GM10266 (cell line): ENCODE measurements at regions not wholly inside any gene's neighbourhood (a gene's known extent, or its start where the extent isn't known, plus 50 kb on each side); places are given as distances from the start of the nearest gene placed in this dataset.
"Not testable (repeated sequence)": the region's sequence is repeated elsewhere in the genome, so short reads cannot be mapped to it uniquely, and the experiment has no call there.

Experiments
- DNase-seq: peaks from one replicate; pipeline ENCODE4 v3.0.0; 2012; ENCODE audit errors: extremely low spot score
- TF ChIP-seq, protein P1 (sequence below): IDR thresholded peaks from 2 replicates; pipeline ENCODE4 v1.5.1; 2012; ENCODE audit warnings: mild to moderate bottlenecking, low read depth; ENCODE audit not compliant: control insufficient read depth, insufficient read depth; ENCODE audit errors: missing control alignments

DNA sequence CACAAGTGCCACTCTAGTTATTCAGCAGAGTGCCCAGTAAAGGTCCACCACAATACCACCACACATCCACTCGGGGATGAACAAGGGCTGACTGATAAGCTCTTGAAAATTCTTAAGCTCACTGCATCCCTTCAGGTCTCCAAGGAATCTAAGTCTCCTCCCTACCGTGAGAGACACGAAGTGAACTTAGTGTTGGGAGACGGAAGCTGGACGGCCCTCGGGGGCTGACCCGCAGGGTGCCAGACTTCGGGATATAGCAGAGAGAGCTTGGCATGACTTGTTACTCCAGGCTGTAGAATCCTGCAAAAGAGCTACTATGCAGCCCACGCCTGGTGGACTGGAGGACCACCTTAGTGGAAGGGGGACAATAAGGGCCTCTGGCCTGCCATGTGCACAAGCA, 75.1 kb downstream of the LYZL1 start:
- not testable (repeated sequence) for DNase-seq

DNA sequence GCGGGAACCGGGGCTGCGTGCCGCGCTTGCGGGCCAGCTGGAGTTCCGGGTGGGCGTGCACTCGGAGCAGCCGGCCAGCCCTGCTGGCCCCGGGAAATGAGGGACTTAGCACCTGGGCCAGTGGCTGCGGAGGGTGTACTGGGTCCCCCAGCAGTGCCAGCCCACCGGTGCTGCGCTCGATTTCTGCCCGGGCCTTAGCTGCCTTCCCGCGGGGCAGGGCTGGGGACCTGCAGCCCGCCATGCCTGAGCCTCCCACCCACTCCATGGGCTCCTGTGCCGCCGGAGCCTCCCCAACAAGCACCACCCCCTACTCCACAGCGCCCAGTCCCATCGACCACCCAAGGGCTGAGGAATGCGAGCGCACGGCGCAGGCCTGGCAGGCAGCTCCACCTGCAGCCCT, 77.3 kb downstream of the LYZL1 start:
- not testable (repeated sequence) for DNase-seq

DNA sequence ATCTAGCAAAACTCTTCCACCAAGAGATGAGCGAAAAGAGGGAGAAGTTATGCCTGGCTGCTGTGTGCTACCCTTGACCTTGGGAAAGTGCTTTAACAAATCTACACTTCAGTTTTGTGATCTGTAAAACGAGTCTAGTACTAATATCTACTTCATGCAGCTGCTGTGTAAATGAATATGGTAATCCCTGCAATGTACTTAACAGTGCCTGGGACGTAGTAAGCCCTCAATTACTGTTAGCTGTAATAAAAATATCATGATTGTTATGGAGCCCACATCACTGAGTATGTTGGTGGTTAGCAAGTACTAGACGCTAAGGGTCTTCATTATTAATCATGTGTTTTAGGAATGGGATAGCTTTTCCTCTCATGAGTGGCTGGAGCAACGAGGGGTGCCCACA, 80.5 kb downstream of the LYZL1 start:
- no peak for DNase-seq
- TF ChIP-seq, protein P1, sequence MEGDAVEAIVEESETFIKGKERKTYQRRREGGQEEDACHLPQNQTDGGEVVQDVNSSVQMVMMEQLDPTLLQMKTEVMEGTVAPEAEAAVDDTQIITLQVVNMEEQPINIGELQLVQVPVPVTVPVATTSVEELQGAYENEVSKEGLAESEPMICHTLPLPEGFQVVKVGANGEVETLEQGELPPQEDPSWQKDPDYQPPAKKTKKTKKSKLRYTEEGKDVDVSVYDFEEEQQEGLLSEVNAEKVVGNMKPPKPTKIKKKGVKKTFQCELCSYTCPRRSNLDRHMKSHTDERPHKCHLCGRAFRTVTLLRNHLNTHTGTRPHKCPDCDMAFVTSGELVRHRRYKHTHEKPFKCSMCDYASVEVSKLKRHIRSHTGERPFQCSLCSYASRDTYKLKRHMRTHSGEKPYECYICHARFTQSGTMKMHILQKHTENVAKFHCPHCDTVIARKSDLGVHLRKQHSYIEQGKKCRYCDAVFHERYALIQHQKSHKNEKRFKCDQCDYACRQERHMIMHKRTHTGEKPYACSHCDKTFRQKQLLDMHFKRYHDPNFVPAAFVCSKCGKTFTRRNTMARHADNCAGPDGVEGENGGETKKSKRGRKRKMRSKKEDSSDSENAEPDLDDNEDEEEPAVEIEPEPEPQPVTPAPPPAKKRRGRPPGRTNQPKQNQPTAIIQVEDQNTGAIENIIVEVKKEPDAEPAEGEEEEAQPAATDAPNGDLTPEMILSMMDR, result no peak

DNA sequence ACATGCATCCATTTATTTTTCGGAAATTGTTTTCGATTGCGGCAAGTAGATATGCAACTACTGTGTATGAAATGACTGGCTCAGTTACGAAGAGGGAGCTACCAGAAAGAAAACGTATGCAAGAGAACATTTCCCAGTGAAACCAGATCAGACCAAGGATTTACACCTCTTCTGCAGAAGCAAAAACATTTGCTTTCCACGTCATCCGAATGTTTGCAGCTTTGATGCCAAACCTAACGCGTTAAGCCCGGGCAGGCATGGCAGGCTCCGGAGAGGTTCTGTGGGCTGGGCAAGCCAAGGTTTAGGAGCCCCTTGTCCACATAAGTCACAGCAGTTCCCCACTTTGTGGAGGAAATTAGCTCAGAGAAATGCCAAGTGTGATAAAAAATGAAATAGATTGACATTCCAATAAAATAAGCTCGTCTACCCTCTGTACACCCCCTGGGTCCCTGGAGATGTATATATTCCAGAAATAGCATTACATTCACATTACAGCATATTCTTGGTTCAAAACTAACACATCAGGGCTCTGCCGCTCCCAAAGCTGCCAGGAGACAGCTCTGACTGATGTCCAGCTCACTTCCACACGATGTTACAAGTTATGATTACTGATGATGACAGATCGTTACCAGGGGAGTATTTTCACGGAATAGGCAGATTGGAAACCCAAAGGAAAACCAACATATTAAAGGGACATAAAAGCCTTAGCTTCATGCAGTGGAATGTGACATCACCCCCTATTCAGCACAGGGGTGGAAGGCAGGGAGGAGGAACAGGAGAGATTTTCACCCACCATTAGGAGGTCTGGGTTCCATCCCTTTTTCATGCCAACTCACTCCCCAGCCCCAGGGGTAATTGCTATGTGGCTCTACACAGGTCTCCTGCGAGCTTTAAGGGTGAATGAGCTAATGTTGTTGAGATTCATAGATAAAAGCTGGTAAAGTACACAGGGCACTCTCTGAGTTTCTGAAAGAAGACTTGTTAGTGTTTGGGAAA, 81.5 kb downstream of the LYZL1 start:
- no peak for DNase-seq
- TF ChIP-seq, protein P1, result no peak

DNA sequence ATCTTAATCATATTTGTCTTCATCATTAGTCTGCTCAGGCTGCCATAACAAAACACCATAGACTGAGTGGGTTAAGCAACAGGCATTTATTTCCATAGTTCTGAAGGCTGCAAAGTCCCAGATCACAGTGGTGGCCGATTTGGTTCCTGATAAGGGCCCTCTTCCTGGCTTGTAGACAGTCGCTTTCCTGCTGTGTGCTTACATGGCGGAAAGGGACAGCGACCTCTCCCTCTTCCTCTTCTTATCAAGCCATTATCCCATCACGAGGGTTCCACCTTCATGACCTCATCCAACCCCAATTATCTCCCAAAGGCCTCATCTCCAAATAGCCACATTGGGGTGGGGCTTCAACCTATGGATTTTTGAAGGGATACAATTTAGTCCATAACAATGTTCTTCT, 84.0 kb downstream of the LYZL1 start:
- no peak for DNase-seq
- TF ChIP-seq, protein P1, result no peak

DNA sequence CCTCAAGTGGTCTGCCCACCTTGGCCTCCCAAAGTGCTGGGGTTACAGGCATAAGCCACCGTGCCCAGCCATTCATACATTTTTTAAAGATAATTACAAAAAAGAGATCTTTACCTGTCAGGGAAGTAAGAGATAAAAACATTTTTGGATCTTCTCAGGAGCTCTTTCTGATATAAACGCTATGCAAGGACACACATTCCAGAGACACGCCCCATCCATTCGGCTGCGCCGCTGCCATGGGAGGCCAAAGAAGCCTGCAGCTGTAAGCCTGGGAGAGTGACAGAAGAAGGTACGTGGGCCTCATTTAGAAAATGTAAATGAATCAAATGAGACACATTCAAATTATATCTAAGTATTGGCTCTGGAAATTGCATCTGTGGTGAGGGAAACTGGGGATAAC, 85.3 kb downstream of the LYZL1 start:
- TF ChIP-seq, protein P1, result no peak
- DNase-seq, result no peak

DNA sequence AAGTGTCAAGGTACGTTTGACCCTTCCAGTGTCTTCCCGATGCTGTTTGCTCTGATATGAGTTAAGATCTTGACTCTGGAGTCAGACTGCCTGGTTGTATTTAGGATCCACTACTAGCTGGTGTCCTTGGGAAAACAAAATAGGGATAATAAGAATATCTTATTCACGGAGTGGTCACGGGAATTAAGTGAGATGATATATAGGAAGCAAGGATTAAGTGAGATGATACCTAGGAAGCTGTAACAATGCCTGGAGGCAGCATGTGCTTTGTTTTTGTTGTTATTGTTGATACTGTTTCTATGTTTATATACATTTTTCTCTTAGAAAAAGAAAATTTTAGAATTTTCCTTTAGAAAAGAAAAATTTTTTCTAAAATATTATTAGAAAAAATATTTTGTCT, 87.0 kb downstream of the LYZL1 start:
- TF ChIP-seq, protein P1, result no peak
- no peak for DNase-seq

DNA sequence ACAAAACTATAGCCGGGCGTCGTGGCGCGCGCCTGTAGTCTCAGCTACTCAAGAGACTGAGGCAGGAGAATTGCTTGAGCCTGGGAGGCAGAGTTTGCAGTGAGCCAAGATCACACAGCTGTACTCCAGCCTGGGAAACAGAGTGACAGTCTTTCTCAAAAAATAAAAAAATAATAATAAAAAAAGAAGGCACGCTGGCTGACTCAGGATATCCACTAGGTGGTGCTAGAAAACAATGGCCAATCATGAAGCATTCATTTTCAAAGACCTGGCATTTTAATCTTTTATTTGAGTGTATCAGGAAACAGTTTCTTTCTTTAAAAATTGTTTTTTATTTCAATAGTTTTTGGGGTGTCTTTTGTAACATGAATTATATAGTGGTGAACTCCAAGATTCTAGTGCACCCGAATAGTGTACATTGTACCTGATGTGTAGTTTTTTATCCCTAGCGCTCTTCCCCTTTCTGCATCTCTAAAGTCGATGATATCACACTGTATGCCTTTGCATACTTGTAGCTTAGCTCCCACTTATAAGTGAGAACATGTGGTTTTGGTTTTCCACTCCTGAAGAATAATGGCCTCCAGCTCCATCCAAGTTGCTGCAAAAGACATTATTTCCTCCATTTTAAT, 88.6 kb downstream of the LYZL1 start:
- TF ChIP-seq, protein P1, result peak; percentile 57
- DNase-seq, result peak; percentile 38
